ENCODE measurements at regions not wholly inside any gene's neighbourhood (a gene's known extent, or its start where the extent isn't known, plus 50 kb on each side); places are given as distances from the start of the nearest gene placed in this dataset.
"Not testable (repeated sequence)": the region's sequence is repeated elsewhere in the genome, so short reads cannot be mapped to it uniquely, and the experiment has no call there.

DNA sequence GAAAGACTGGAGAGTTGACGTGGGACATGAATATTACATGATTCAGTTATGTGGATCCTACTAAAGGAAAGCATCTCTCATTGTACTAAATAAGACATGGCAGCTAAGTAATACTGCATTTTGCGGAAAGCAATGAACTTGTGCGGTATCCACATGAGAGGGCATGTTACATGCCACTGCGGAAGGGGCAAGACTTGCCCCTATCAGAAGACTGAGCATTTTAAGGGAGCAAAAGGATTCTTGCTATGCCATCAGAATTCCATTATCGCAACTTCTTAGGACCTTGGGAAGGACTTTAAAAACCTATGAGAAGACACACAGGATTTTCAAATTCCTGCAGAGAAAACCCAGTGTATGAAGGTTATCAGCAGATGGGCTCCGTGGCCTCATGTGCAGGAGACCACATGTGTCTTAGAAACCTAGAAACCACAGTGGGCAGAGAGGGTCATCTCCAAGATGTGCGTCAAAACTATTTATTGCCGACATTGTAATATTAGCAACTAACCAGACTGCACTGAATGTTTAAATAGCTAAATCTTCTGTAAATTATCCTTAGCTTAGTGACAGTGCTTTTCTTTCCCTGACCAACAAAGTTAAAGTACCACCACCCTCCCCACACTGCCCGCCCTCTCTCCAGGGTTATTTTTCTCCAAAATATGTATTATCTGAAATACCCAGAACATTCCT lies 457.7 kb downstream of the ICE1 start:
- no peak overlapping the region for H3K9ac ChIP-seq
- no peaks in the 10 kb centered on the region for H3K36me3 ChIP-seq
- H4K20me1 ChIP-seq: no peaks in the 10 kb centered on the region
- H3K4me2 ChIP-seq: no peak overlapping the region
- no peak for TF ChIP-seq Cebpa-rat (IDR thresholded peaks at IDR 0.05)
- no peak overlapping the region for H3K27ac ChIP-seq
- H3K4me1 ChIP-seq: peaks cover 0 to 6% (median 0%) of the 10 kb centered on the region in 10 experiments; a peak in 2 of 20 replicates
- H3K4me3 ChIP-seq: no peak overlapping the region
- no peaks in the 10 kb centered on the region for H3K9me3 ChIP-seq (replicated peaks in 1 of 11)
- H3K27me3 ChIP-seq: no peaks in the 10 kb centered on the region

DNA sequence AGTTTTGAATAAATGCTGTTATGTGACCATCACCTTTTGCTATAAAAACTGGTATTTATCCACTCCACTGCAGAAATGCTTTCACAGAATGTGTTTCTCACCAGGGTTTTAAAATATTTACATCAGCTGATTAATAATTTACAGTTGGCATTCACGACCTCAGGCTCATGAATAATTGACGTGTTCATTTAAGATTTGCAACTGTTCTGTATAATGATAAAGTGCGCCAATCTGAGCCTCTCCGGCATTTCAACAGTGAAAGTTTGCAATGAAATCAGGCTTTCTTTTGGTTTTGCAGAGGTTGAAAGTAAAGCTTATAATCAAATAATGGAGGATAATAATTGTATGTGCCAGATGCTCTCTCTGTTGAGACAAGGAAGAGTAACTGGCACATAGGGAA lies 434.9 kb downstream of the ICE1 start:
- H3K9ac ChIP-seq: no peak overlapping the region
- H3K27me3 ChIP-seq: no peaks in the 10 kb centered on the region
- H3K27ac ChIP-seq: no peak overlapping the region
- no peaks in the 10 kb centered on the region for H4K20me1 ChIP-seq
- H3K4me2 ChIP-seq: no peak overlapping the region
- no peaks in the 10 kb centered on the region; a peak in 1 of 22 replicates for H3K9me3 ChIP-seq (replicated peaks in 1 of 11)
- no peak for TF ChIP-seq Cebpa-rat (IDR thresholded peaks at IDR 0.05)
- H3K4me3 ChIP-seq: no peak overlapping the region
- H3K4me1 ChIP-seq: no peaks in the 10 kb centered on the region
- H3K36me3 ChIP-seq: no peaks in the 10 kb centered on the region

GRCh38 chr5:5854087-5854486 lies 431.6 kb downstream of the ICE1 start:
- no peak overlapping the region for H3K4me3 ChIP-seq
- no peaks in the 10 kb centered on the region for H3K36me3 ChIP-seq
- H3K4me2 ChIP-seq: no peak overlapping the region
- peaks cover 0 to 6% (median 0%) of the 10 kb centered on the region in 11 experiments; a peak in 3 of 22 replicates for H3K9me3 ChIP-seq (replicated peaks in 1 of 11)
- no peak overlapping the region for H3K9ac ChIP-seq
- no peaks in the 10 kb centered on the region for H4K20me1 ChIP-seq
- no peaks in the 10 kb centered on the region for H3K27me3 ChIP-seq
- no peak overlapping the region for H3K27ac ChIP-seq
- TF ChIP-seq Cebpa-rat (IDR thresholded peaks at IDR 0.05): no peak
- no peaks in the 10 kb centered on the region for H3K4me1 ChIP-seq

DNA sequence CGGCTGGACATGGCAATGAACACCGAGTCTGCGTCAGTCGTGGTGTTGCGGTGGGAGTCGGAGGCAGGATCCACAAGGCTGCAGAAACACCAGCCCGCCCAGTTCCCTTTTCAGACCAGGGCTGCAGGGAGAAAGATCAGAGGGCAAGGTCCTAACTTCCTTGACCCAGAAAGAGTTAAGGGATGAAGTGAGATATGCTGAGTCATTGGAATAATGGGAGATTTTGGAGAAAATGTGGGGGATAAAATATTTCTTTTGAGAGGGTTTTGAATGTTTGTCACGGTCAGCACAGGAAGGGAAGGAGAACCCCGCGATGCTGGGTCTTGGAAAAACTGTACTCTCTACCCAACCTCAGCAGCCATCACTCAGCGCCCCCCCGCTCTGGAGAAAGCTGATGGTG lies 416.0 kb downstream of the ICE1 start:
- no peaks in the 10 kb centered on the region for H3K27me3 ChIP-seq
- no peak overlapping the region for H3K4me2 ChIP-seq
- H4K20me1 ChIP-seq: no peaks in the 10 kb centered on the region
- H3K4me3 ChIP-seq: no peak overlapping the region
- no peaks in the 10 kb centered on the region for H3K4me1 ChIP-seq
- no peak for TF ChIP-seq Cebpa-rat (IDR thresholded peaks at IDR 0.05)
- H3K9me3 ChIP-seq (replicated peaks in 1 of 11): no peaks in the 10 kb centered on the region
- no peak overlapping the region for H3K9ac ChIP-seq
- H3K27ac ChIP-seq: no peak overlapping the region; a peak in 1 of 22 replicates
- no peaks in the 10 kb centered on the region for H3K36me3 ChIP-seq

DNA sequence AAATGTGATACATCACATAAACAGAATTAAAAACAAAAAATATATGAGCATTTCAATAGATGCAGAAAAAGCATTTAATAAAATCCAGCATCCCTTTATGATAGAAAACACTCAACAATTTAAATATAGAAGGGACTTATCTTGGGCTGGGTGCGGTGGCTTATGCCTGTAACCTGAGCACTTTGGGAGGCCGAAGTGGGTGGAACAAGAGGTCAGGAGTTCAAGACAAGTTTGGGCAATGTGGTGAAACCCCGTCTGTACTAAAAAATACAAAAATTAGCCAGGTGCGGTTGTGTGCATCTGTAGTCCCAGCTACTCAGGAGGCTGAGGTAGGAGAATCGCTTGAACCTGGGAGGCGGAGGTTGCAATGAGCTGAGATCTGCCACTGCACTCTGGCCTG lies 409.1 kb downstream of the ICE1 start:
- H3K27ac ChIP-seq; H3K36me3 ChIP-seq; H3K9me3 ChIP-seq (replicated peaks in 1 of 11); H4K20me1 ChIP-seq; H3K4me1 ChIP-seq; H3K27me3 ChIP-seq; H3K4me2 ChIP-seq; H3K4me3 ChIP-seq; H3K9ac ChIP-seq: not testable (repeated sequence)

DNA sequence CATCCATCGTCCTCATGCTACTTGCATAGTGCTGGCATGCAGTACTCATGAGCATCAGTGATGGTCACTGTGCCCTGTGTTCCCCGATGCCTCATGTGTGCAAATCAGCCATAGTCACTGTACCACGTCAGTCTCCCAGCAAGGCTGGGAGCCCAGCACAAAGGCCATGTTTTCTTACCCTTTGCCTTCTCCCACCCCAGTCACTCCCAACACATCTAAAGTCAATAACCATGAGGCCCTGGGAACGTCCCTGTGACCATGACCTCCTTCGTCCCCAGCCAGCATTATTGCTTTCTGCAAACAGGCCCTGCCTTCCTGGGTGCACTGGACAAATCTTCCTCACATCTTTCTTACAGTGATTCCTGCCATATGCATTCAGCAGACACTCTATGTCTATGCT lies 406.1 kb downstream of the ICE1 start:
- Histone ChIP-seq H3K36me3 (no peaks in the 10 kb centered on the region), H3K4me2 (no peak overlapping the region), H4K20me1 (no peaks in the 10 kb centered on the region), H3K4me3 (no peak overlapping the region), H3K9ac (no peak overlapping the region), H3K4me1 (peaks cover 0 to under 1% (median 0%) of the 10 kb centered on the region in 10 experiments; a peak in 4 of 20 replicates), H3K9me3 (replicated peaks in 1 of 11) (no peaks in the 10 kb centered on the region), H3K27me3 (no peaks in the 10 kb centered on the region), H3K27ac (no peak overlapping the region)
- TF ChIP-seq Cebpa-rat (IDR thresholded peaks at IDR 0.05): no peak

- Histone ChIP-seq H4K20me1 (no peaks in the 10 kb centered on the region), H3K27me3 (no peaks in the 10 kb centered on the region), H3K27ac (no peak overlapping the region), H3K4me1 (peaks cover 0 to 11% (median 9%) of the 10 kb centered on the region in 10 experiments; a peak in 10 of 20 replicates), H3K36me3 (no peaks in the 10 kb centered on the region), H3K4me3 (no peak overlapping the region), H3K9me3 (replicated peaks in 1 of 11) (no peaks in the 10 kb centered on the region), H3K9ac (no peak overlapping the region), H3K4me2 (no peak overlapping the region)
- TF ChIP-seq Cebpa-rat (IDR thresholded peaks at IDR 0.05): no peak
These were observed 404.4 kb downstream of the ICE1 start for GRCh38 chr5:5826911-5827310.

DNA sequence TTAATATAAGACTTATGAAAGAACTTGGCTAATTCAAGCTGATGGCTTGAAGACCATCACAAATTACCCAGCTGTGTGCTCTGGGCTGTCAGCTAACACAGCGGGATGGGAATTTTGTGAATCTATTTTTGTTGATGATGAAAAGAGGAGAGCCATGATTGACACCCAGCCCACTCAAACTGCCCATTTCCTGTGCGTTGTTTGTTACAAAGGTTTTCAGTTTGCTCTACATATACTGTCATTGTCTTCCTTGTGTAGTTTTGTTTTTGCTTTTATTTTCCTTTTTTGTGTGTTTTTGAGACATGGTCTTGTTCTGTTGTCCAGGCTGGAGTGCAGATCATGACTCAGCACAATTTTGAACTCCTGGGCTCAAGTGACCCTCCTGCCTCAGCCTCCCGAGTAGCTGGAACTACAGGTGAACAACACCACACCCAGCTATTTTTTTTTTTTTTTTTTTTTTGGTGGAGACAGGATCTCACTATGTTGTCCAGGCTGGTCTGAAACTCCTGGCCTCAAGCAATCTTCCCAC lies 400.3 kb downstream of the ICE1 start:
- H3K9ac ChIP-seq: no peak overlapping the region
- no peaks in the 10 kb centered on the region for H3K27me3 ChIP-seq
- no peak for TF ChIP-seq Cebpa-rat (IDR thresholded peaks at IDR 0.05)
- H3K4me1 ChIP-seq: peaks cover 0 to 11% (median 9%) of the 10 kb centered on the region in 10 experiments; a peak in 10 of 20 replicates
- no peaks in the 10 kb centered on the region for H3K9me3 ChIP-seq (replicated peaks in 1 of 11)
- no peaks in the 10 kb centered on the region for H4K20me1 ChIP-seq
- no peaks in the 10 kb centered on the region for H3K36me3 ChIP-seq
- peak overlapping the region in 6 of 11 experiments; percentile 6 to 43 (median 30); a peak in 10 of 22 replicates for H3K4me2 ChIP-seq
- no peak overlapping the region for H3K27ac ChIP-seq
- no peak overlapping the region for H3K4me3 ChIP-seq

DNA sequence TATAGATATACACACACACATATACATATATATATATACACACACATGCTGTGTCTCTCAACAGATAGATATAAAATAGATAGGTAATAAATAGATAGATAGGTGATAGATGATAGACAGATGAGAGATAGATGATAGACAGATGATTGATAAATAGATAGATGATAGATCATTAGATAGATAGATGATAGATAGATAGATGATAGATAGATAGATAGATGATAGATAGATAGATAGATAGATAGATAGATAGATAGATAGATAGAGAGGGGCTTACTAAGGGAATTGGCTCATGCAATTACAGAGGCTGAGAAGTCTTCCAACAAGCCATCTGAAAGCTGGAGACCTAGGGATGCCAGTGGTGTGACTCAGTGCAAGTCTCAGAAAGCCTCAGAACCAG lies 394.5 kb downstream of the ICE1 start:
- H4K20me1 ChIP-seq: no peaks in the 10 kb centered on the region
- H3K36me3 ChIP-seq: no peaks in the 10 kb centered on the region
- H3K4me2 ChIP-seq: no peak overlapping the region
- H3K9me3 ChIP-seq (replicated peaks in 1 of 11): no peaks in the 10 kb centered on the region
- H3K9ac ChIP-seq: no peak overlapping the region
- TF ChIP-seq Cebpa-rat (IDR thresholded peaks at IDR 0.05): no peak
- no peaks in the 10 kb centered on the region for H3K4me1 ChIP-seq
- no peak overlapping the region for H3K27ac ChIP-seq
- H3K4me3 ChIP-seq: no peak overlapping the region
- no peaks in the 10 kb centered on the region for H3K27me3 ChIP-seq

- no peaks in the 10 kb centered on the region for H4K20me1 ChIP-seq
These were observed 391.0 kb downstream of the ICE1 start for GRCh38 chr5:5813441-5813840.

More at GRCh38 chr5:5813441-5813840, 391.0 kb downstream of the ICE1 start:
- Histone ChIP-seq H3K9ac (no peak overlapping the region), H3K36me3 (no peaks in the 10 kb centered on the region), H3K4me1 (no peaks in the 10 kb centered on the region), H3K4me2 (no peak overlapping the region), H3K27me3 (no peaks in the 10 kb centered on the region), H3K4me3 (no peak overlapping the region), H3K9me3 (replicated peaks in 1 of 11) (no peaks in the 10 kb centered on the region), H3K27ac (no peak overlapping the region)
- TF ChIP-seq Cebpa-rat (IDR thresholded peaks at IDR 0.05): no peak

Measured in BLaER1 treated with 17β-estradiol and CSF1 and Interleukin-3, amounts not matched to agents 10 nM and 100 nM (cell line).